HG03196 (cell line): ENCODE measurements at regions not wholly inside any gene's neighbourhood (a gene's known extent, or its start where the extent isn't known, plus 50 kb on each side); places are given as distances from the start of the nearest gene placed in this dataset.

ENCODE experiments used
- ATAC-seq: cut with Tn5 transposase; IDR thresholded peaks from one replicate; pipeline ENCODE4 v1.9.1; 2021; ENCODE audit not compliant: unreplicated experiment

DNA sequence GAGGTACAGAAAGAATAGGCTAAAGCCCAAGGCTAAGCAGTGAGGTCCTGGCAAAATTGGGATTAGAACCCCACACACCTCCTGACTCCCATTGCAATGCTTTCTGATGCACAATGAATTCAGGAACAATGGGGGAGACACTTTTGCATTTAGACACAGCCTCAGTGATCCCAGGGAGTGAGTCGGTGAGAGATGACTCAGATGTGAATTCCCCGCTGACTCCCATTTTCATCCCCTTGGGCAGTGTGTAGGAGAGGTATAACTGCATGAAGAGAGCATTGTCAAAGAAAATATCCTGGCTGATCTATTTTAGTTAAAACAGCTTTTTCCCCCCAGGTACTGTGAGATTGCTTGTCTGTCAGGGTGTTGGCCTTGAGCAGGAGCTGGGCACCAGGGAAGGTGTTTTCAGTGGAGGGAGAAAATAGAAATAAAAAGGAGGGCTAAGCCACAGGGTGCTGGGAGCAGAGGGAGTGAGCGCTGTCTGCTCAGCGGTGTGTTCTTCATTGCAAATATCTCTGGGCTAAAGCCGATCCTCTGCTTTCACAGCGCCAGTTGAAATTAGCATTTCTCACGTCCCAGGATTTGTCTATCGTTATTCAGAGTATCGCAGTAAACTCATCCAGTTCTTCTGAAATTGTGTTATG, 247.7 kb upstream of the PTBP2 start:
- no peak for ATAC-seq

DNA sequence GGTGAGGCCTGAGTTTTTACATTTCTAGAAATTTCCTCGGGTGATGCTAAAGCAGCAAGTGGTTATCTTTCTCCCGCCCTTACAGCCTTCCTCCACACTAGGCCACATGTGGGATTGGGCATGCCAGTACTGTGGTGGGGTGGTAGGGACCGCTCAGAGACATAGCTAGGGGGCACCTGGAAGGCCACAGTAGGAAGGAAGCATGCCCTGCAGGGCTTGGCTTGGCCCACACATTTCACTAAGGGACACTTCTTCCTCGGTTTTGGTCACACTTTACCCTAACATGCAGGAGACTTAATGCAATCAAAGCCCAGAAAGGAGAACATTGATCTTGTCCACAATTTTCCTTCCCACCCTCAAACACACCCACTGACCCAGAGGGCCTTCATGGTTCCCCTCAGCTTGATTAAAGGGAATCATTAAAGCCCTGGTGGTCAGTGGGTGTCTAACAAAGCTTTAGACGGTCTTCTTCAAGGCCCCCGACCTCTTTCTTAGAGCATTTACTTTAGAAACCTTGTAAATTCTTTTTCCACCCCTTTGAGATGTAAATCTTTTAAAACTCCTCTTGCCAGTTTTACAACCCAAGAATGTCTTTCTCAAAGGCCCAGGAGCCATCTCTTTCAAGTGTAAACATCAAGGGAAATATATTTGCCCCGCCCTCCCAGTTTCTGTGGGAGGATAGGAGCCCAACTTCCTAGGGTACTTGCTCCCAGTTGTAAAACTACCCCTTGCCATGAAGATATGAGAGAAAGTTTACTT, 246.4 kb upstream of the PTBP2 start:
- ATAC-seq: no peak

DNA sequence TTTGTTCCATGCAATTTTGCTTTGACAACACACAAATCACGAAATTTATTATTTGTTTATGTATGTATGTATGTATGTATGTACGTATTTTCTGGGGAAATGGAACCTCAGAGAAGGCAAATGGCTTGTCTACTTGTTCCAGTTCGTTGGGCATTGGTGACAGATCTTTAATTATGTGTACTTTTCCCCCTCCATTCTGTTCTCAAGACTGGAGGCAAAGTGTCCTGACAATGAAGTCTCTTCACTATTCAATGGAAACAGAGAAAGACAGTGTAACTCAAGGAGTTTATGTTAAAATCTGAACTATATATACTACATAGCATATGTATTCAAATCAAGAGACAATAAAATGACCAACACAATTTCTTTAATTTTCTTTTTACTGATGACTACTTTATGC, 245.7 kb upstream of the PTBP2 start:
- ATAC-seq: no peak

DNA sequence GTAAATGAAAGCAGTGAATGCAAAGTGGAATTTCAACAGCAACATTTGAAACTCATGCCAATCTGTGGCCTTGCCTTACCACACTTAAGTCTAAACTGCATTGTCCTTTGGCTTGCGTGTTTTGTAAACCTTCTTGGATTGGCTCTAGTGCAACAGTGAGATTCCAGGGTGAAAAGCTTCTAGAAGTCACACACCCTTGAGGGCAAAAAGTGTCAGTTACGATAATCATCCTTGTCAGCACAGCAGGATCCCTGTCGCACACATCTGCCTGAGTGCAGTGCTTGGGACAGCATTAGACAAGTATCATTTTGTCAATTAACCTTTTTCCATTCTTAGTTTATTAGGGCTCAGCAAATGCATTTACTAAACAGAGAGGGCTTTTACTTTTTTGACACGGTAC, 243.4 kb upstream of the PTBP2 start:
- no peak for ATAC-seq

DNA sequence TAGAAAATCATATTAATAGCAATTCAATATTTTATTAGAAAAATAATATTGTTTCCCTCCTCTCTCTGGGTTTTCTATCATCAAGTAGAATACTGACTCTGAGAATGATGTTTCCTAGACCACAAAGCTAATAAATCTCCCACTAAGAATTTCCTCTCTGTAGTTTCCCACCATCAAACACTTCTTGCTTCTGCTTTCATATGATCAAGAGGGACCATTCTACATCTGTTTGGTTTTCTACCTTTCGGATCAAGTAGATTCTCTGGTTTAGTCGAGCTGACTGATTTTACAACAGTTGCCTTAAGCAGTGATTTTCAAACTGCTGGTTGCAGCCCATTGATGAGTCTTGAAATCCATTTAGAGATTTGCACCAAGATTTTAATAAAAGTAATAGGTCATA, 240.2 kb upstream of the PTBP2 start:
- ATAC-seq: no peak

DNA sequence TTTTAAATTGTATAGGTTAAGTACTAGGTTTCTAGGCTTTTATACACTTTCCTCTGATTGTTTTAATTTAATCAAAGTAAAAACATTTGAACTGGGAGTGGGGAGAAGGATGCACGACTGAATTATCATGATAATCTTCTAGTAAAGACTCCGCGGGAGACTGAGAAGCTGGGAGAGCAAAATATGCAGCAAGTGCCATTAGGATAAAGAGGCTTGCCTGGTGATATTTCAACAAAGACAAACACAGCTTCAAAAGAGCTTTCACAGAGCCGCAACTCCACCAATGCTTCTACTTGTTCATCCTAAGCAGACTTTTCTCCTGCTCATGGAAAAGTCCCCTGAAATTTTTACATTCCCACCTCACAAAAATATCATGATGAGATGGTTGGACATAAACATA, 239.0 kb upstream of the PTBP2 start:
- no peak for ATAC-seq

DNA sequence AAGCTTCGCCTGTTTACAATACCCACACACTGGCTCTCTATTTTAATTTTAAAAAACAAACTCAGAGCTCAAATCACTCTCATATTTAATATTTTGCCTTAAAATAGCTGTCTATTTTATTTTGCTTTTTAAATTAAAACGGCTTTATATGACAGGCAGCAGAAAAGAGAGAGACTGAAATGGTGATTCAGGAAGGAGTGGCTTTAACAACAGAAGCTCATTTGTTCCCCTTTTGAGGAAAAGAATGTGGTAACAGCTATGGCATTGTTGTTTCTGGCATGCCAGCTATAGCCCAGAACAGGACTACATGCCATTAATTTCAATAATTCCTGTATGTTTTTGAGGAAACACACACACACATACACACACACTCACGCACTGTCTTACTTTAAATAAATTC, 234.2 kb upstream of the PTBP2 start:
- ATAC-seq: no peak

DNA sequence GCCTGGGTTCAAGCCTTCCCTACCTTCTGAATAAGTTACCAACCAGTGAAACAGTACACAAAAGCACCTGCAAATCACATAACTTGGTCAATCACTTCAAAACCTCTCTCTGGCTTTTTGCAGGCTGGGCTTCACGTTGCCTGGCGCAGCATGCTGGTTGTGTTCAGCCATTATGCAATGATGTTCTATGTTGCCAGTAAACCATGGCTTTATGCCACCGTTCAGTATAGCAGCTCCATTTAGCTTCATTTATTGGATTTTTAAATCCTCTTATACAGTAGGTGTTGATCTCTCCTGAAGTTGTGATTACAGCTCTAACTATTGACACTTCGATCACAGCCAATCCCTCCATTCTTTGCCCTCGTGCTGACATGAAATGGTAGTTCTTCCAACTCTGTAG, 233.6 kb upstream of the PTBP2 start:
- no peak for ATAC-seq

DNA sequence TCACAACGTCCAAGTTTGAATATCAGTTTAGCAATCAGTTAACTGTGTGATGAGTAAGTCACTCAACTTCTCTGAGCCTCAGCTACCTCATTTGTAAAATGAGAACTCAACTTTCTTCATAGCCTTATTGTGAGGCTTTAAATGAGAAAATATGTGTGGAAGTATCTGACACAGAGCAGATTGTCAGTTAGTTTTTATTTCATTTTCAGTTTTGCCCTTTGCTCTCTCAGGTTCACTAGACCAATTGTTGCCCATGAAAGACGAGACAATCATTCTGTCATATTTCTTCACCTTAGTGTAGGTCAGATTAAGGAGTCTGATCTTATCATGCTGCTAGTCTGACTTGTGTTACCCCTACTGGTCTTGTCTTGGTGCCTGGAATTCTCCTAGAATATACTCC, 232.8 kb upstream of the PTBP2 start:
- peak; percentile 68 for ATAC-seq

DNA sequence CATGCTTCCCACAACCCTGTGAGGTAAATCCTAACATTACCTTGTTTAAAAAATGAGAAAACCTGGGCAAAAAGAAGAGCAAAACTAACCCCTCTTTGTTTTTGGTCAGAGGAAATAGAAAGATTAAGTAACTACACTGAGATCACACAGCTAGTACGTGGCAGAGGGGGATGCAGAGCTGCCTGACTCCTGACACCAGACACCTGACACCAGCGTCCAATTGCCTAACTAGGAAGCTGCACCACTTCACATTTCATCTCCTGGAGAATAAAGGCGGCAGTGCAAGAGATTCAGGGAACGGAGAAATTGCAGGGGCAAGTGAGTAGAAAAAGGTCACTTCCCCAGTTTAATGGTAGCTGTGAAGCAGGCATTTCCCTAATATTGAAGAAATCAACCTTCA, 229.3 kb upstream of the PTBP2 start:
- no peak for ATAC-seq

DNA sequence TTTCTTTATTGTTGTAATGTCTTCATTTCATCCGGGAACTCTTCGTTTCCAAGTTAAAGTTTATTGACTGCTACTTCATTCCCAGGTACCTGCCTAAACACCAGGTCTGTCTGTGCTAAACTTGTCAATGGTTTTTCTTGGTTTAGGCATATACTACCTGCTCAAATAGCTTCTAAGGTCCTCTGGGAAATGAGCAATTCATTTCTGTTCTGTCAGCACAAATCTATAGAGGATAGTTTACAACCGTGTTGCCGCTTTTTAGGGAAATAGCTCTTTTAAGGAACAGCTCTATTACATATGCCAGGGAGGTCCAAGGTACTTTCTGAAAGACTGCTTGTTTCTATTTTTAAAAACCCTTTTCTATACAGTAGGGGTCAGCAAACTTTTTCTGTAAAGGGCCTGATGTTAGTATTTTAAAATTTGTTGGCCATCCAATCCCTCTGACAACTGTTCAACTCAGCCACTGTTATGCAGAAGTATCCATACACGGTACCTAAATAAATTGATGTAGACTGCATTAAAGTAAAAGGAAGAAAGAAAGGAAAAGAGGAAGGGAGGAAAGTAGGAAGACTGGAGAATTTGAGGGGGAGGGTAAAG, 222.7 kb upstream of the PTBP2 start:
- ATAC-seq: no peak

DNA sequence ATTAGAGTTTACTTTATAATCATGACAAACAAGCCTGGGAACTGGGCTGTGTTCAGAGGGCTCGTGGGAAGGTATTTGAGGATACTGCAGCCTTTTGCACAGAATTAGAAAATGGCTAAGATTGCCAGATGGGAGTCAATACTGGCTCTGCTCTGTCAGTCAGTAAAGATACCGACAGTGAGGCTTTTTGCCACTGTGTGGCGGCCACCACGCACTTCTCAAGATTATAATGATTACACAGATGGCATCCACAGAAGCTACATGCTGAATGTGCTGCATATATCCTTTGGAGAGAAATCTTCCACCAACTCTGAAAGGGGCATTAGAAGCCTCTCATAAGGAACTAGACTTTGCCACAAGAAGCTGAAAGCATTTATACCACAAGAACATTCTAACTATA, 213.4 kb upstream of the PTBP2 start:
- no peak for ATAC-seq

DNA sequence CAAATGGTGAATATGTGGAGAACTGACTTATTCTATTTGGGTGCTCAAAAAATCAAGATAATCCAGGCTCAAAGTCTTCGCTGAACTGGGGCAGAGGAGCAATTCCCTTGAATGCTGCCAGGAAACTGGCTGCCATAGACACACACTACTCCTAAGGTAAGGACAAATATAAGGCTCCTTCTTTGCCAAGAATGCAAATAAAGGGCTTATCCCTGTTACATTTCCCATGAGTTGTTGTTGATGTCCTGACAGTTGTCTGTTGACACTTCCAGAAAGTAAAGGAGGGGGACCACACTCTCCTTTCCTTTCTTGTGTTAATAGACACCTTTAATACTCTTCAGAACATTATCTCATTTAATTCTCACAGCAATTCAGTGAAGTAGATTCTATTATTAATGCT, 212.2 kb upstream of the PTBP2 start:
- ATAC-seq: no peak

DNA sequence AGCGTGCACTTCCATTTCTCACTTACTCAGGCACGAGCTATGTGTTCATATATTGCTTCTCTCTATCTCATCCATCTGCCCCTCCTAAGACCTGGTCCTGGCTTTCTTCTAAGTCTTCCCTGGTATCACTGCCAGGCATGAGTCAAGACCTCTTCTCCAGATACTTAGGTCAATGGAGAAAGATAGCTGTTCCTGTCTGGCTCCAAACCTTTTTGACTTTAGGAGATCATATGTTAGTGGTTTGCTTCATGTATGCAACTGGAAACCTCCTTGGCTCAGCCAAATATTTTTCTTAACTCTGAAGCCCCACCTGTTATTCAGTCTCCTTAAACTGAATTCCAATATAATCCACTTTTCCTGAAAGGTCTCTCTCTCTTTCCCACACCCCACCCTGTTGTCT, 211.6 kb upstream of the PTBP2 start:
- no peak for ATAC-seq

DNA sequence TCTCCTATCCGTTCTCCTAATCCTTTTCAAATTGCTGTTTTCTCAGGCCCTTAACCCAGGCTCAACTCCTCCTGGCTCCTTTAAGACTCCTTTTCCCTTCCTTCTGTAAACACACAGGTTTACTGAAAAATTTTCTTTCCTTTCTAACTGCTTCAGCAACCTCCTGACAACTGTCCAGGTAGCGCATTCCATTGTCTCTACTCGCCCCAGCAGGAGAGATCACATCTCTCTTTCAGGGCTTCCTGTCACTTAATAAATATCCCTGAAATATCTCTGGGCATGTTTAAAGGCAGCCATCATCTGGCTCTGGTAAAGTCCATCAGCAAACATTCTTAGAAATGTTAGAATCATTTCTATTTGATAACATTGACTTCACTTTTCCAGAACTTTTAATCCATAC, 211.2 kb upstream of the PTBP2 start:
- no peak for ATAC-seq

DNA sequence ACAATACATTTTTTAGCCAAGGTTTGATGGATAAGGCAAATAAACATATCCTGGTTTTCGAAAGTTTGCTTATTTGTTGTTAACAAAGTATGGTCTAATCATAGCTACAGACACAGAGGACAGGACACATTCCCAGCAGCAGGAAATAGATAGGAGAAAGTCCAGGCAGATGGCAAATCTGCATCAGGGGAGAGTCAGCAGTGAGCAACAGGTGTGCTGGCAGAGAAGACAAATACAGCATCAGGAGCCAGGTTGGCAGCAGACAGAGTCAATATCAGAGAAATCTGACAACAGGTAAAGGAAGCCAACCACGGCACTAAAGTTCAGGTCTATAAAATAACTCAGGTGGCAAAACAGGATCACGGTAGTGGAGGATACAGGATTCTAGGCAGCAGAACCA, 210.7 kb upstream of the PTBP2 start:
- no peak for ATAC-seq

DNA sequence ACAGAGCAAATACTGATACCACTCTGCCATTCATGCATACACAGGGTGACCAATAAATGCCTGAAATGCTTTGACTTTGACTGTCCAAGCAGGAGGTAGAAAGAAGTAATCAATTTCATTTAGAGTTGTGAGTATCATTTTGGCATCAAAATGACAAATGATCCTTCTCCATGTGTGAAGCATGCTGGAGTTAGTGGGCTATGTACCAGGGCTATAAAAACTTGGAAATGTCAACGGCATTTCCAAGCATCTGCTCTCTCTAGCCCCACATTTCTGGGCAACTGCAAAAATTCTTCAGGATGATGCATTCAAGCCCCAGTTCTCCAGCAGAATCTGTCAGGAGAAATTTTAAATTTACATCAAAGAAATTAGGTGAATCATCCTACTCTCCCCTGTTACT, 208.4 kb upstream of the PTBP2 start:
- no peak for ATAC-seq

DNA sequence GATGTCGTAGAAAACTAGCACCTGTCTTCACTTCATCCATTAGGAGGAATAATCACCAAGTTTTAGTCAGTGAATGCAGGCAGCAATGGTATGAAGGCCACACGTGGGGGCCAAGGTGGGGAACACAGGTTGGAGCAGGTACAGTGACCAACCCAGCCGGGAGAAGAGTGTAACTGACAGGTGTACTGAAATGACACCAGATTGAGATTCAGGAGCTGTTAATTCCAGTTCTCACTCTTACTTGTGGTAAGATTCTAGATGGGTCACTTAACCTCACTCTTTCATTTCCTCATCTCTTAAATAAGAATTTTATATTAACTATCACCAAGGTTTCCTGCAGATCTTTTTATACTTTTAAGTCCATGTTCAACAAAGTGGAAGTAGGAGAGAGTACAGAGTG, 206.2 kb upstream of the PTBP2 start:
- peak; percentile 95 for ATAC-seq

DNA sequence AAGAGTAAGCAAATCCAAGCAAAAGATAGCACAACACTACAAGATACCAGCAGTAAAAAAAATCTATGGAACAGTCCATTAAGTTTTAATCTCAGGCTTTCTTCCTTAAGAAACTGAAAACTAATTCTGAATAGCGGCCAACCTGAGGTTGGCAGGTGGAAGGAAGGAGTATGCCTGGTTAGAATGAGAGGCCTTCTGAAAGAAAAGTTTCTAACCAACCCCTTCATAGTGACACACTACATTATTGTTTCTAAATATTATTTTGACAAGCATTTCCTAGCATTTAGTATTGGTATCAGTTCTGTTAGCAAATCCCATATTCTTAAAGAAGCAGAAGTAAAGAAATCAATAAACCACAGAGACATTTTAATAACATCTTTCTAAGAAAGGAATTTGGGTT, 205.7 kb upstream of the PTBP2 start:
- no peak for ATAC-seq

DNA sequence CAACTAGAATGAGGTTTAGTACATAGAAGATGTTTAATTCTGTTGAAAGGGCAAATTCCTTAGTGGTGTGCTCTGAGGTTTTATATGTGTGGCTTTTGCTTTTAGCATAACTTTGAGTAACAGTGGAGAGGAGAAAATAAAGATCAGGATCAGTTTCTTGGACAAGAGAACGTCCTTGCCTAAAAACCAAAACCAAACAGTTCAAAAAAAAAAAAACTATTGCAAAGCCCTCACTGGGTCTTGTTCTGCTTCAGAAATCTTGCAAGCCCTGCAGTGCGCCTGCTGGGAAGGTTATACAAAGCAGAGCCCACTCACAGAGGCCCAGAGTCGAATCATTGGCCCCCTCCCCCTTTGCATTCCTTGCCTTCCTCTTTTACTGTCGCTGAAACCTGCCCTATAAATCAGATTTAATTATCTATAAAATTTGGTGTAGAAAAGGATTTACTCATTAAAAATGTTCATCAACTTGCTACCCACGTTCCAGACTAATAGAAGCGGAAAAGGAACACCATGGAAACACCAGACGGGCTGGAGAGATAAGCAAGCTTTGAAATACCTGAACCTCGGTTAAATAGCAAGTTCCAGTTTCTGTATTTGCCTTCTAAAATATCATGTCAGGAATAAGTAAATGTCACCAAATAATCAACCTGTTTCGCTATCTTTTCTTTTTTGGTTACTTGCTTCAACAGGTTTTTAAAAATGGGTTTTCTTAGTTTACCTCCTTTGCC, 201.6 kb upstream of the PTBP2 start:
- ATAC-seq: no peak

DNA sequence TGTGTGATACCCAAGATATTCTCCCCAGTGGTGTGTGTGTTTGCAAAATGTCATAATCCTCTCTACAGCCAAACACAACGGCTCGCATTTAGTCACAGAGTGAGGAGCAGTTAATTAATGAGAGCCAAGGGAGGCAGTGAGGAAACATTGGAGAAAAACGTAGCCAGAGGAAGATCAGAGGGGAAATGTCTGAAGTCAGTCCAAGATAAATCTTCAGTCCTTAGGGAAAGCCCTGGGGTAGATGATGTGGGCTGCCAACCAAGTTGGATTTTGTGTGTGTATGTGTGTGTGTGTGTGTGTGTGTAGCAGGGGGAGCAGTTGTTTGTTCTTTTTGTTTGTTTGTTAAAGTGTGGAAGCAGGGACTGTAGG, 201.0 kb upstream of the PTBP2 start:
- ATAC-seq: no peak

DNA sequence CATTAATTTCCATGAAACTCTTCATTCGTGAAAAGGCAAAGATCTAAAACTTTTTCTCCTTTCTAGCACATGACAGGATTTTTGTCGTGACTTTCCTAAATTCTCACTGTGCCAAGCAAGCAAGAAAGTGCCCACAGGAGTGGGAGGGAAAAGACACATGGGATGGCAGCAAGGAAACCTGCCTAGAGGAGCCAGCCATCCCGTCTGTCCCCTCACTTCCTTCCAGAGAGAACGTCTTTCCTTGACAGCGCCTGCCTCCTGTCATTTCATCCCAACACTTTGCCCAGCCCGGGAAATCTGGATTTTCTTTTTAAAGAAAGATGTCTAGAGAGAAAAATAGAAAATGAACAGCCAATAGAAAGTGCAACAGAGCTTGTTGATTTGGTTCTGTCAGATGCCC, 200.6 kb upstream of the PTBP2 start:
- no peak for ATAC-seq
